Activated naive CD8-positive, alpha-beta T cell treated with anti-CD3 and anti-CD28 coated beads, Interleukin-2, amount 50 U/mL, for 16 hours (primary cell): ENCODE measurements at regions not wholly inside any gene's neighbourhood (a gene's known extent, or its start where the extent isn't known, plus 50 kb on each side); places are given as distances from the start of the nearest gene placed in this dataset.

Experiments used
- DNase-seq: peaks from one replicate; pipeline ENCODE4 v3.0.0-alpha.2; 2020; ENCODE audit warnings: low read depth, low spot score

DNA sequence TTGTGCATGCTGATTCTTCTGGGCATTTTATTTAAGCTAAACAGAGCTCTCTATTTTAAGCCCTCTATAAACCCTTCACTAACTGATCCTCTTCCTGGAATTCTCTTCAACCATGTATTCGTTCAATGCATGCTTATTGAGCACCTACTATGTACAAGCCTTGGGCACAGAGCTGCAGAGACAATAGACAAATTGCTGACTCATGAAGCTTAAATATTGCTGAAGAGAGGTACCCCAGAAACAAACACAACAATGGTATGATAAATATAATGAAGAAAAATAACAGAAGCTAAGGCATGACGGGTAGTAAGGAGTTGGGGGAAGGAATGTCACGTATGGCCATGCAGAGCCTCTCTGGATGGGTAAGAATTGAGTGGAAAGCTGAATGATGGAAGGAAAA, 222.2 kb downstream of the PPARGC1A start:
- no peak for DNase-seq

DNA sequence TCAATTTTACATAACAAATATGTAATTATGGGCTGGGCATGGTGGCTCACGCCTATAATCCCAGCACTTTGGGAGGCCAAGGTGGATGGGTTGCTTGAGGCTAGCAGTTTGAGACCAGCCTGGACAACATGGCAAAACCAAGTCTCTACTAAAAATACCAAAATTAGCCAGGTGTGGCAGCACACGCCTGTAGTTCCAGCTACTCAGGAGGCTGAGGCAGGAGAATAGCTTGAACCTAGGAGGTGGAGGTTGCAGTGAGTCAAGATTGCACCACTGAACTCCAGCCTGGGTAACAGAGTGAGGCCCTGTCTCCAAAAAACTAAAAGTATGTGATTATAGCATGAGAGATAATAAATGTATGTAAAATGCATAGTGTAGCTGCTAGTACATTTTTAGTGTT, 229.0 kb downstream of the PPARGC1A start:
- DNase-seq: no peak

DNA sequence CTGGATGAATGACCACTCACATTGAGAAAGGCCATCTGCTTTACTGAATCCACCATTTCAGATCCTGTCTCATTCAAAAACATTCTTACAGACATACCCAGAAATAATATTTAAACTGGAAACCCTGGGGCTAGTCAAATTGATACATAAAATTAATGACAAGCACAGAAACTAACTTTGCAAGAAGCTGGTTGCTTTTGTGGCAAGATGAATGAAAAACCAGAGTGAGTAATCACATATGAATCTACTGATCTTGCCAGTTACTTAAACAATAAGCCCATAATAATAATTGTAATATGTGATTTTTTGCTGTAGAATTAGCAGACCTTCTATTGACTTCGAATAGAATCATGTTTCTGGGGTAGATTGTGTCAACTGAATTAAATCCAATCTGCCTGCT, 235.1 kb downstream of the PPARGC1A start:
- DNase-seq: no peak

DNA sequence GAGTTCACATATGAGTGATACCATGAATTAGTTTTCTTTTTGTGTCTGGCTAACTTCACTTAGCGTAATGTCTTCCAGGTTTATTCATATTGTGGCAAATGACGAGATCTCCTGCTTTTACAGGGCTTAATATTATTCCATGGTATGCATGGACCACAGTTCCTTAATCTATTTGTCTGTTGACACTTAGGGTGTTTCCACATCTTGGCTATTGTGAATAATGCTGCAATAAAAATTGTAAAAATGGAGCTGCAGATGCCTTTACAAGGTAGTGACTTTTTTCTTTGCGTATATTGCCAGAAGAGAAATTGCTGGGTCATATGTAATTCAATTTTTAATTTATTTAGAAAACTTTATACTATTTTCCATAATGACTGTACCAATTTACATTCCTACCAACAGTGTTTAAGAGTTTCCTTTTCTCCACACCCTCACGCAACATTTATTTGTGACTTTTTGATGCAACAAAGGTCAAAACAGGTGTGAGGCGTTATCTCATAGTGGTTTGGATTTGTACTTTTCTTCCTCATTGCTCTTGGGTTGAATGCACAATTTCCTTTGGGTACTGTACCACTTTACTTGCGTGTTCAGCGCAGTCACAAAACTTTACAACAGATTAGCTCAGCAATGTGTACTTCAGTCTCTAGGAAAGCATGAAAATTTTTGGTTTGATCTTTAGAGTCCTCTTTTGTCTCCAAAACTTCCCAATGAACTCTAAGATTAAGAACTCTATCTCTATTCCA, 240.8 kb downstream of the PPARGC1A start:
- DNase-seq: no peak

DNA sequence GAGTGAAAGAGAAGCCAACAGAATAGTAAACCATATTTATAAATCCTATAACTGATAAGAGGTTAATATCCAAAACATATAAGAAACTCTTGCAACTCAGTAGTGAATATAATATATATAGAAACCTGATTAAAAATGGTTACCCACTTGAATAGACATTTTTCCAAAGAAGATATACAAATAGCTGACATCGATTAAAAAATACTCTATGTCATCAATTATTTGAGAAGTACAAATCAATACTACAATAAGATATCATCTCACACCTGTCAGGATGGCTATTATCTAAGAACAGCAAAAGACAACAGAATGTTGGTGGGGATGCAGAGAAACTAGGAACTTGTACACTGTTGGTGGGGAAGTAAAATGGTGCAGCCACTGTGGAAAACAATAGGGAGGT, 254.4 kb downstream of the PPARGC1A start:
- no peak for DNase-seq

DNA sequence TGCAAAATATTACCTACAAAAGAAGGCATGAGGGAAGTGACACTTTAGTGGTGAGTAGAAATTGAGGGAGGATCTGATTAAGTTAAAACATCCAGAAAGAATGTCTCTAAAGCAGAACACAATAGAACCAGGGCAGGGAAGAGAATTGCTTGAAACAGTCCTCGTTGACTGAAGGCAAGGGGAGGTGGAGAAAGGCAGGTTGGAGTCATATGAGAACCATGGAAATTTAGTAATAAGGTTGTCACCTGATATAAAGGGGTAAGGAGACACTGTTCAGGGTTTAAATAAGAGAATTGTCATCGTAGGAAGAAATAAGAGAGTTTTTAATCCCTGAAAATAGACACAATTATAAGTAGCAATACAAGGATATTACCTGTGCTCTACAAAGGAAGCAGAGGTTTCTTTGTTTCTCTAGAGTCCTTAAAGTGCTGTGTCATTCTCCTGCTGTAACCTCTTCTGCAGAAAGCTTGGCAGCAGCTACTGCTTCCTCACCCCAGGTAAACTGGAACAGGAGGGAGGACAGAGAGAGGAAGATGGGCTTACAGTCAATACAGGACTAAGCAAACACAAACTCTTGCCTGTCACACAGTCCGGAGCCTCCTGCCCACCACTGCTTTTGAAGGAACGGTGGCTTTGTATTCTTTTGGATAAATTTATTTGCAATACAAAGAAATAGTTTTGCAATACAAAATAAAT, 258.4 kb downstream of the PPARGC1A start:
- DNase-seq: no peak

- no peak for DNase-seq
Measured at GRCh38 chr4:23630110-23630509, 259.7 kb downstream of the PPARGC1A start.

- no peak for DNase-seq
Measured at GRCh38 chr4:23629421-23629820, 260.4 kb downstream of the PPARGC1A start.

DNA sequence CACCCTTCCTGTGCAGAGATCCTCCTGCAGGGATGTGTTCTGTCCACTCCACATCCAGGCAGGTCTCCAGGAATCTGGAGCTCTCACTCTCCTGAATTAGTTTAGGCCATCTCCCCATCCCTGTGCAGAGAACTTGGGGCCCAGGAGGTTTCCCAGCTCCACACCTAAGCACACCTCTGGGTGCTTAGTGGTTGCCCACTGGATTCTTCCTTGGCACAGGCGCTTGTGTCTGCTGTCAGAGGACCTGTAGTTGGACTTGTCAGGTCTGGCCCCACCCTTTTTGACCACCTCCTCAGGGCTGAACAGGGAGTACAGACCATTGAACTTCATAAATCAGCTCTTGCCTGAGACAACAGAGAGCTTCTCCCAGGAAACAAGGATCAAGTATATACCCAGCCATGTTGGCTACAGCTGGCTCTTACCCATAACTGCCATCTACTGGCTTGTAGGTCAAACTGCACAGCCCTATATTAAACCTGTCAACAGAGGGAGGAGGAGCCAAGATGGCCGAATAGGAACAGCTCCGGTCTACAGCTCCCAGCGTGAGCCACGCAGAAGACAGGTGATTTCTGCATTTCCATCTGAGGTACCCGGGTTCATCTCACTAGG, 275.5 kb downstream of the PPARGC1A start:
- DNase-seq: no peak

DNA sequence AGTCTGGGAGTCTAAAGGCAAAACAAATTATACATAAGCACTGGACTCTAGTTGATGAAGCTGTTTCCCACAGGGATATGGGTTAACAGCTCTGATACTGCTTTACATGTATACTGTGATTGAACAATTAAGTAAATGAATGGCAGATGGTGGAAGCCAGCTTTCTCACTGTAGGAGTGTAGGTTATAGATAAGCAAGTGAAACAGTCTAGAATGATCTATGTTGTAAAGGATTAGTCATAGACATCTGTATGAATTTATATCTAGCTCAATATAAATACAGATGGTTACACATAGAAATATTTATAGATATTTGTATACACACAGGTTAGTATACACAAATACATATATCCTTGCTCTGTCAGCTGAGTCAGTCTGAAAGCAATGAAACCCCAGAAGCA, 276.1 kb downstream of the PPARGC1A start:
- no peak for DNase-seq

- no peak for DNase-seq
Measured at GRCh38 chr4:23602720-23603119, 287.1 kb downstream of the PPARGC1A start.

GRCh38 chr4:23594125-23594524, 295.7 kb downstream of the PPARGC1A start:
- DNase-seq: no peak

DNA sequence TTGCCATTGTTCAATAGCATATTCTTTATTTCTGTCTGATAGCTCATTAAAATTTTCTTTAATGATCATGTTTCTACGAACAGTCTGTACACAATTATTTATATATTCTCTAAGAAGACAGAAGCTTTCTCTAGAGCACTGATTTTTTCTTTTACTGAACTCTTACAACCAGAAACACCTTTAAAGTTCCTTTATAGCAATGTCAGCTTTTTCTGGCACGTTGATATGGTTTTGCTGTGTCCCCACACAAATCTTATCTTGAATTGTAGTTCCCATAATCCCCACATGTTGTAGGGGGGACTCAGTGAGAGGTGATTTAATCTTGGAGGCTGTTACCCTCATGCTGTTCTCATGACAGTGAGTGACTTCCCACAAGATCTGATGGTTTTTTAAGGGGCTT, 299.4 kb downstream of the PPARGC1A start:
- DNase-seq: no peak

- no peak for DNase-seq
Measured at GRCh38 chr4:23584024-23584423, 305.8 kb downstream of the PPARGC1A start.

DNA sequence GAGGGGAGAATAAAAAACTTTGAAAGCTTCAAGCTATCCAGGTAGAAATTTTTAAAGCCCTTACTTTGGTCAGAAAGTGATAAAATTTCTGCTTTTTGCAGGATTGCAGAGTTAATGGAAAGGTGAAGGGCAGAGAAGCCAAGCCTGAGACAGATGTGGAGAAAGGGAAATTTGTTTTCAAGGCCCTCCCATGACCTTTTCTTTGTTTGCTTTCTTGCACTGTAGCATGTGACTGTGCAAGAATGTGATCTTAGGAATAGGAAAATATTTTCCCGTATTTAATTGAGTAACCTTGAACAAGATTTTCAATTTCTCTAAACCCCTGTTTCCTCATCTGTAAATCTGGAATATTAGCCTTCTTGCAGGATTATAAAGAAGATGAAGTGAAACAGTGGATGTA, 307.2 kb downstream of the PPARGC1A start:
- DNase-seq: no peak

DNA sequence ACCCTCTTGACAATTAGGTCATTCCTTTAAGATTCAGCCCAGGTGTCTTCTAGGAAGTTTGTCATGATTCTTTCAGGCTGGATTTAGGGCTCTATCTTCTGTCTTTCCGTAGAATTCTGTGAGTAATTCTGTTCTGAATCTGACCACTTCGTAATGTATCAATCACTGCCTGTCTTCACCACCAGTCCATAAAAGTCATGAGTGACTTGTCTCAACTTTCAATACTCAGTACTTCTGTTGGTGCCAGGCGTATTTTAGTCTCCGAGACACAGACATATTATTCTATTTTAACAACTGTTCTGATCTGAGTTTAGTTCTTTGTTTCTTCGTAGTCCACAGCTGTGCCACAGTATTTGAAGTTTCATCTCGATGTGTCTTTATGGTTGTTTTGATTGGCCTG, 310.7 kb downstream of the PPARGC1A start:
- no peak for DNase-seq

DNA sequence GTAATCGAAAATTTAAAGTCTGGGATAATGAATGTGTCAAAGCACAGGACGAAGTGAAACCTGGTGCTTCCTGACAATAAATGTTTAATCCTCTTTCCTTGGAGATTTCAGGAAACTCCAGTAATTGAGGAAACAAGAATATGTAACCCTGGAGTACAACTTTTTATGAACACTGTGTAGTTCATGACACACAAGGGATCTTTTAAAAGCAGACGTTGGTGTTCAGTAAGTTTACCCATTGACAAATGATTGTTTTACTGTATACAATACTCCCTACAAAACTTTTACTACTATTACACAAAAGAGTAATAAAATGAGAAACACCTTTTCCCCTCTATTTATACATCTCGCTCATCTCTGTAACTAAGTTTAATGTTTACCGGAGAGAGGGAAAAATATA, 312.4 kb downstream of the PPARGC1A start:
- DNase-seq: no peak

- no peak for DNase-seq
Measured at GRCh38 chr4:23572382-23572781, 317.5 kb downstream of the PPARGC1A start.

DNA sequence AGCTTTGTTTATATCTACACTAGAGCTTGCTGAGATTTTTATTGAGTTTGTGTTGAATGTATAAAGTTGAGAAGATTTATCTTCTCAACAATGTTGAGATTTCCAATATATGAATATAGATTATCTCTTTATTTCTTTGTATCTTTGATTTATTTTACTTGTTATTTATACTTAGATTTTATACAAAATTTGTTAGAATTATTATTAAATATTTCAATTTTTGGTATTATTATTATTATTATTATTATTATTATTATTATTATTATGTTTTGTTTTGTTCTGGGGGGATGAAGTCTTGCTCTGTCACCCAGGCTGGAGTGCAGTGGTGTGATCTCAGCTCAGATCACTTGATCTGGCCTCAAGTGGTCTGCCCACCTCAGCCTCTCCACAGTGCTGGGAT, 322.5 kb downstream of the PPARGC1A start:
- no peak for DNase-seq

GRCh38 chr4:23560748-23561147, 329.1 kb downstream of the PPARGC1A start:
- no peak for DNase-seq

- DNase-seq: no peak
Measured at GRCh38 chr4:23558101-23558500, 331.7 kb downstream of the PPARGC1A start.

DNA sequence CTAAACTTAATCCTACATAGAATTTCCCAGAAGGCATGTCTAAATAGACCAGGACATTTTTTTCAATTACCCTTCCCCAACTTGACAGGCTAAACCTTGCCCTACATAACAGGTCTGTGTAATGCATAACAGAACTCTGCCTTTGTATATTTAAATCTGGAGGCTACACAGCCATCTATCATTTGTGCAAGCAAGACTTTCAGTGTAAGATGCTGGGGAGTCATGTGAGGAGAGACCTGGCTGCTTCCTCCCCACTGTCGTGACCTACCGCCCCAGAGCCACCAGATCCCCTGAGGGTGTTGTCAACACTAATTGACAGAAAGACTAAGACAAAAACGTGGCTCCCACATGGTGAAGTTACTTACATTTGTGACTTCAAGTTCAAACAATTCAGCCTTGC, 342.2 kb downstream of the PPARGC1A start:
- no peak for DNase-seq

DNA sequence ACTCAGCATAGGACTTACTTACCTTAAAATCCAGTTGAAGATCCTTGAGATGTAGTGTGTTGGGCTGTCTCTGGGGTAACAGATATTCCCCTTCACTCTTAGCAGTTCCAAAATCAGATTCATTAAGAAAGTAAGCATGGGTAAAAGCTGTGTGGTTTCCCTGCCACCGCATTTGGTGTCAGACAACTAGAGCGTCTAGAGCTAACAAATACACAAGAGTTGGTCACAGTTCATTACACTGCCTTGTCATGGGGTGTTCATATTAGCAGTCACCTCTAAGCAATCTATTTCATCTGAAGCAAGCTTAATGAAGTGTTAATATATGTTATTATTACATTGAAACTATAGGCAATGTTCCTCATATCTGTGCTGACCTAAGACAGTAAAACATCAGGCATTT, 342.8 kb downstream of the PPARGC1A start:
- DNase-seq: no peak
